Erythroblast (primary cell): ENCODE measurements at regions not wholly inside any gene's neighbourhood (a gene's known extent, or its start where the extent isn't known, plus 50 kb on each side); places are given as distances from the start of the nearest gene placed in this dataset.

ENCODE experiments used
- GATA1 ChIP-seq: IDR thresholded peaks from 2 replicates; pipeline ENCODE4 v1.6.1; 2011; ENCODE audit warnings: low read depth, mild to moderate bottlenecking, control low read depth, low read length, moderate library complexity
- POLR2A ChIP-seq: IDR thresholded peaks from 2 replicates; pipeline ENCODE4 v1.6.1; 2011; ENCODE audit warnings: mild to moderate bottlenecking, low read length

DNA sequence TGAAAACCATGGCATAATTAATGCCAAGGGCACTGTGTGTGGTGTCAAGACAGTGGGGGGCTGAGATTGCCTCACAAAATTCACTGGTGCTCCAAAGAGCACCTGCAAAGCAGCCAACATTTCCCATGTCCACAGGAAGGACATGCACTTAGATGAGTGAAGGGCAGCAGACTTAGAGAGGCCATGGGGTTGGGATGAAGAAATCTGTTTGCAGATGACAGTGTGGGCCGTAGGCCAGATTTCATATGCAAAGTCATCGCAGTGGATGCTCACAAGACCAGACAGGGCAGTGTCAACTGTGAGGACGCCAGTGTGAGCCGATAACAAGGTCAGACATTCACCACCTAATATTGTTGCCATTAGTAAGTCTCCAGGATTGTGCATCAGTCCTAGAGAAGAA, 773.4 kb downstream of the EFNB2 start:
- no peak for TF ChIP-seq POLR2A
- no peak for TF ChIP-seq GATA1
